Keratinocyte (primary cell): ENCODE measurements at regions not wholly inside any gene's neighbourhood (a gene's known extent, or its start where the extent isn't known, plus 50 kb on each side); places are given as distances from the start of the nearest gene placed in this dataset.

Experiments used
- DNase-seq: peaks from one replicate; pipeline ENCODE4 v3.0.0-alpha.2; 2011; ENCODE audit warnings: low read depth, missing footprints, low spot score
- FAIRE-seq: peaks from 2 replicates; lab custom pipeline; 2011; peaks lifted over from hg19 to GRCh38; lab: Jason Lieb, UNC
- H2AFZ ChIP-seq: 2 replicates; pipeline ENCODE4 v1.6.0; 2012; ENCODE audit warnings: low read length, control low read depth, inconsistent platforms; ENCODE audit not compliant: control insufficient read depth
- H3K27ac ChIP-seq: 2 replicates; pipeline ENCODE4 v1.5.1; 2011; ENCODE audit warnings: low read length; ENCODE audit not compliant: control insufficient read depth, insufficient read depth
- H3K27me3 ChIP-seq: 3 replicates; pipeline ENCODE4 v1.6.0; 2011; ENCODE audit warnings: low read length; ENCODE audit not compliant: control insufficient read depth, insufficient read depth; ENCODE audit errors: extremely low read depth
- H3K36me3 ChIP-seq, 2 experiments: 2 replicates in 1 of 2; 3 replicates in 1 of 2; pipeline ENCODE4 v1.5.1; 2011; ENCODE audit warnings: low read length in 2 of 2, mild to moderate bottlenecking in 1 of 2; ENCODE audit not compliant: control insufficient read depth in 2 of 2, insufficient read depth in 2 of 2; ENCODE audit errors: extremely low read depth in 1 of 2
- H3K4me1 ChIP-seq: 3 replicates; pipeline ENCODE4 v1.5.1; 2011; ENCODE audit warnings: low read length; ENCODE audit not compliant: control insufficient read depth, insufficient read depth; ENCODE audit errors: extremely low read depth
- H3K4me2 ChIP-seq: 3 replicates; pipeline ENCODE4 v1.6.0; 2011; ENCODE audit warnings: low read depth, low read length; ENCODE audit not compliant: control insufficient read depth, insufficient read depth; ENCODE audit errors: extremely low read depth
- H3K4me3 ChIP-seq, 3 experiments: fragments of 200-600 bp in 1 of 3; sonication (generic) in 1 of 3; 2 replicates in 2 of 3; 3 replicates in 1 of 3; pipeline ENCODE4 v1.5.1; 2011 to 2016; ENCODE audit warnings: low read length in 3 of 3, mild to moderate bottlenecking in 3 of 3, control low read depth in 2 of 3, inconsistent platforms in 1 of 3, low read depth in 1 of 3, mixed read lengths in 1 of 3, mixed run types in 1 of 3, moderate library complexity in 1 of 3; ENCODE audit not compliant: control insufficient read depth in 2 of 3, insufficient read depth in 2 of 3; ENCODE audit errors: extremely low read depth in 1 of 3
- H3K79me2 ChIP-seq: 2 replicates; pipeline ENCODE4 v1.6.0; 2012; ENCODE audit warnings: low read length; ENCODE audit not compliant: control insufficient read depth, insufficient read depth
- H3K9ac ChIP-seq: 3 replicates; pipeline ENCODE4 v1.6.0; 2011; ENCODE audit warnings: low read length; ENCODE audit not compliant: control insufficient read depth, insufficient read depth; ENCODE audit errors: extremely low read depth
- H3K9me1 ChIP-seq: 3 replicates; pipeline ENCODE4 v1.6.0; 2011; ENCODE audit warnings: low read length; ENCODE audit not compliant: control insufficient read depth, insufficient read depth; ENCODE audit errors: extremely low read depth
- H3K9me3 ChIP-seq: 2 replicates; pipeline ENCODE4 v1.5.1; 2012; ENCODE audit warnings: low read depth, low read length; ENCODE audit not compliant: control insufficient read depth
- H4K20me1 ChIP-seq: 3 replicates; pipeline ENCODE4 v1.6.0; 2011; ENCODE audit warnings: low read length; ENCODE audit not compliant: control insufficient read depth, insufficient read depth; ENCODE audit errors: extremely low read depth
- EZH2 ChIP-seq: IDR thresholded peaks from one replicate; pipeline ENCODE4 v1.6.1; 2012; ENCODE audit warnings: inconsistent platforms, mild to moderate bottlenecking, low read length, moderate library complexity
- dilution Hi-C: fragments of 300-500 bp; cut with MboI; formaldehyde crosslinking; loops from one replicate; pipeline ENCODE4 v1.7.0; 2020; ENCODE audit warnings: low sequenced_read_pairs; ENCODE audit not compliant: extremely low pct_ligation_motif_present
- TF ChIP-seq, protein P1 (sequence below), 3 experiments: IDR thresholded peaks in 1 of 3; conservative IDR thresholded peaks in 1 of 3; optimal IDR thresholded peaks in 1 of 3; 2 replicates in 2 of 3; 3 replicates in 1 of 3; pipeline versions ENCODE3 to v1.5.1; 2011; ENCODE audit warnings: low read length in 3 of 3, mild to moderate bottlenecking in 3 of 3, moderate library complexity in 2 of 3, control low read depth in 1 of 3, inconsistent platforms in 1 of 3; ENCODE audit not compliant: insufficient read depth in 2 of 3; ENCODE audit errors: extremely low read depth in 1 of 3

DNA sequence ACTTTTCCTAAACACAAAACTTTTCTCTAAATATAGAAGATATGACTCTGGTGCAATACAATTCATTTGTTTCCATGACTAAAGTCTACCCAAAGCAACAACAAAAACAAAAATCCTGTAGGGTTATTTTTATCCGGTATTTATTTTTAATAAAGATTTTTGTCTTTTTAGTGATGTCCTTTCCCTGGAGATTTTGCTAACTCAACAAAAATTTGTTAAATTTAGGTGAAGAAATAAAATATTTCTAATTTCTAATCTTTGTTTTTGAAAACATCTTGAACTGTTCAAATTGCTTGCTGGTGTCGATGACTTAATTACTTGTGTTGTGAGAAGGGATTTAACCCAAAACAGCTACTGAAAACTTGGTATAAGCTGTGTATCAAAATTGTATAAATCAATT lies 741.8 kb downstream of the HDGFL1 start:
- FAIRE-seq (no peak), DNase-seq (no peak)
- TF ChIP-seq, protein P1, sequence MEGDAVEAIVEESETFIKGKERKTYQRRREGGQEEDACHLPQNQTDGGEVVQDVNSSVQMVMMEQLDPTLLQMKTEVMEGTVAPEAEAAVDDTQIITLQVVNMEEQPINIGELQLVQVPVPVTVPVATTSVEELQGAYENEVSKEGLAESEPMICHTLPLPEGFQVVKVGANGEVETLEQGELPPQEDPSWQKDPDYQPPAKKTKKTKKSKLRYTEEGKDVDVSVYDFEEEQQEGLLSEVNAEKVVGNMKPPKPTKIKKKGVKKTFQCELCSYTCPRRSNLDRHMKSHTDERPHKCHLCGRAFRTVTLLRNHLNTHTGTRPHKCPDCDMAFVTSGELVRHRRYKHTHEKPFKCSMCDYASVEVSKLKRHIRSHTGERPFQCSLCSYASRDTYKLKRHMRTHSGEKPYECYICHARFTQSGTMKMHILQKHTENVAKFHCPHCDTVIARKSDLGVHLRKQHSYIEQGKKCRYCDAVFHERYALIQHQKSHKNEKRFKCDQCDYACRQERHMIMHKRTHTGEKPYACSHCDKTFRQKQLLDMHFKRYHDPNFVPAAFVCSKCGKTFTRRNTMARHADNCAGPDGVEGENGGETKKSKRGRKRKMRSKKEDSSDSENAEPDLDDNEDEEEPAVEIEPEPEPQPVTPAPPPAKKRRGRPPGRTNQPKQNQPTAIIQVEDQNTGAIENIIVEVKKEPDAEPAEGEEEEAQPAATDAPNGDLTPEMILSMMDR (optimal IDR thresholded peaks at IDR 0.05 in 1 of 3, IDR thresholded peaks at IDR 0.05 in 1 of 3, conservative IDR thresholded peaks at IDR 0.05 in 1 of 3; ENCODE audit: extremely low read depth in 1 of 3, insufficient read depth in 2 of 3, low read length in 3 of 3), result no peak
- TF ChIP-seq EZH2, result no peak
- Histone ChIP-seq H3K9me1 (no peaks in the 10 kb centered on the region), H3K9ac (no peak overlapping the region), H4K20me1 (no peaks in the 10 kb centered on the region), H3K9me3 (no peaks in the 10 kb centered on the region), H2AFZ (no peak overlapping the region), H3K79me2 (no peaks in the 10 kb centered on the region), H3K4me3 (no peak overlapping the region), H3K4me2 (no peak overlapping the region), H3K27ac (no peak overlapping the region), H3K36me3 (no peaks in the 10 kb centered on the region), H3K4me1 (no peaks in the 10 kb centered on the region), H3K27me3 (no peaks in the 10 kb centered on the region)
- dilution Hi-C loops, result no loop called here

DNA sequence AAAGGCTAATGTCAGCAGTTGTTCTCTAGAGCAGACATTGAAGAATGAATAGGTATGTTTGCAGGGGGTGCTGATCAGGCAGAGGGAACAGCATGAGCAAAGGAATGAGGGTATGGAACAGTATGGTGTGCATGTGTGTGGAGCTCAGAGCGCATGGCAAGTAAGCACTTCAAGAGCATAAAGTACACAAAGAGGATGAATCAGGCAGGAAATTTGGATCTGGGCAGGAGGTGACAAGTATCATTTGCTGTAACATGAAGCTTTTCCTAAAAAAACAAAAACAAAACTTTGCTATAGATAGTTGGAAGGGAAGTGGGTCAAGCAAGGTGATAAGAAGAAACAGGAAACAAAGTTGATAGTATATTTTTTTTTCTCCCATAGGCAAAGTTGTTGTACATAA lies 746.8 kb downstream of the HDGFL1 start:
- H3K27ac ChIP-seq, result no peak overlapping the region
- no peak for TF ChIP-seq EZH2
- TF ChIP-seq, protein P1 (optimal IDR thresholded peaks at IDR 0.05 in 1 of 3, IDR thresholded peaks at IDR 0.05 in 1 of 3, conservative IDR thresholded peaks at IDR 0.05 in 1 of 3; ENCODE audit: extremely low read depth in 1 of 3, insufficient read depth in 2 of 3, low read length in 3 of 3), result no peak

More for the DNA sequence above, 746.8 kb downstream of the HDGFL1 start:
- H3K27me3 ChIP-seq, result no peaks in the 10 kb centered on the region
- dilution Hi-C loops, result no loop called here
- FAIRE-seq, result no peak
- H4K20me1 ChIP-seq, result no peaks in the 10 kb centered on the region
- H3K9me1 ChIP-seq, result no peaks in the 10 kb centered on the region
- H3K9ac ChIP-seq, result no peak overlapping the region
- H3K4me3 ChIP-seq, result no peak overlapping the region
- no peaks in the 10 kb centered on the region for H3K4me1 ChIP-seq
- peak overlapping the region; percentile 22 for H2AFZ ChIP-seq
- H3K9me3 ChIP-seq, result no peaks in the 10 kb centered on the region
- no peaks in the 10 kb centered on the region for H3K36me3 ChIP-seq
- no peaks in the 10 kb centered on the region for H3K79me2 ChIP-seq
- no peak overlapping the region for H3K4me2 ChIP-seq
- DNase-seq, result no peak
